ENCODE measurements at regions not wholly inside any gene's neighbourhood (a gene's known extent, or its start where the extent isn't known, plus 50 kb on each side); places are given as distances from the start of the nearest gene placed in this dataset.

- Histone ChIP-seq H3K14ac (ENCODE audit: insufficient read depth, low read length) (no peak overlapping the region), H3K27me3 (ENCODE audit: insufficient read depth, low read length) (no peaks in the 10 kb centered on the region; the same call in 1 of the 2 replicates), H3K18ac (ENCODE audit: insufficient read length, low read depth, low read length) (no peak overlapping the region), H2BK120ac (ENCODE audit: low read depth, low read length, poor library complexity, severe bottlenecking) (no peak overlapping the region), H2BK5ac (ENCODE audit: insufficient read length, low read length) (no peak overlapping the region), H3K27ac (ENCODE audit: insufficient read length, low read depth, low read length) (no peak overlapping the region), H2BK20ac (ENCODE audit: low read depth, low read length, poor library complexity, severe bottlenecking) (no peak overlapping the region), H3K23ac (ENCODE audit: insufficient read length, low read depth, low read length) (no peak overlapping the region), H2BK12ac (ENCODE audit: insufficient read length, low read depth, low read length) (no peak overlapping the region), H3K4me1 (ENCODE audit: insufficient read depth, low read length) (no peaks in the 10 kb centered on the region), H2BK15ac (ENCODE audit: low read depth, low read length) (no peak overlapping the region), H3K79me1 (ENCODE audit: insufficient read depth, low read depth, low read length, poor library complexity, severe bottlenecking) (no peaks in the 10 kb centered on the region), H3K4ac (ENCODE audit: low read depth, low read length) (no peak overlapping the region), H4K8ac (replicated peaks; ENCODE audit: insufficient read length, low read depth, low read length) (no peak overlapping the region), H3K9me3 (ENCODE audit: control insufficient read depth, low read depth, low read length) (no peaks in the 10 kb centered on the region), H2AFZ (ENCODE audit: low read length) (no peak overlapping the region), H4K20me1 (ENCODE audit: control insufficient read depth, insufficient read depth, insufficient read length) (no peaks in the 10 kb centered on the region), H3K79me2 (ENCODE audit: insufficient read depth, low read length) (no peaks in the 10 kb centered on the region), H4K5ac (ENCODE audit: insufficient read length, low read depth, low read length) (no peak overlapping the region), H3K9ac (ENCODE audit: extremely low read depth, insufficient read length, low read length) (no peak overlapping the region), H3T11ph (ENCODE audit: low read length) (no peak overlapping the region), H2AK5ac (ENCODE audit: insufficient read length, low read length) (no peak overlapping the region), H3K4me2 (ENCODE audit: insufficient read depth, insufficient read length, low read length) (no peak overlapping the region), H4K91ac (ENCODE audit: insufficient read length, low read depth, low read length) (no peak overlapping the region), H3K23me2 (ENCODE audit: insufficient read length, low read depth, low read length, poor library complexity, severe bottlenecking) (no peaks in the 10 kb centered on the region), H3K56ac (ENCODE audit: insufficient read length, low read depth, low read length) (no peak overlapping the region)
- DNase-seq: no peak
- H3K27ac Mint-ChIP-seq: no peak overlapping the region; a peak in 1 of 7 replicates
- TF ChIP-seq CTCF (conservative IDR thresholded peaks at IDR 0.05): no peak
- H3K4me3 Mint-ChIP-seq: no peak overlapping the region
- no CpG with 5 or more reads among the region's 6 CpGs for WGBS (ENCODE audit: extremely low coverage, insufficient read length, low lambda C conversion rate)
- H3K36me3 Mint-ChIP-seq (ENCODE audit: insufficient read depth in 1 of 3, low read depth in 3 of 3): no peaks in the 10 kb centered on the region
- H3K27me3 Mint-ChIP-seq (ENCODE audit: low read depth): no peaks in the 10 kb centered on the region
- H3K9me3 Mint-ChIP-seq: no peaks in the 10 kb centered on the region; a peak in 1 of 5 replicates
- 0 out of 4 replicates have a peak, but pooled peaks cover 0 to 2% of the 10 kb centered on the region in 2 experiments for H3K4me1 Mint-ChIP-seq
Observed at GRCh38 chr6:120874422-120874821, 459.9 kb downstream of the TBC1D32 start.

All from H9 (cell line).